ENCODE measurements at regions not wholly inside any gene's neighbourhood (a gene's known extent, or its start where the extent isn't known, plus 50 kb on each side); places are given as distances from the start of the nearest gene placed in this dataset.

GRCh38 chr7:70975754-70976153 lies 156.2 kb upstream of the GALNT17 start:
- no peak for TF ChIP-seq MYC (IDR thresholded peaks at IDR 0.05; ENCODE audit: low read depth, low read length)
- TF ChIP-seq POLR2A (IDR thresholded peaks at IDR 0.05; ENCODE audit: extremely low read depth, insufficient read length), result no peak
- TF ChIP-seq MAX (IDR thresholded peaks at IDR 0.05; ENCODE audit: low read depth, low read length), result no peak
- TF ChIP-seq, protein P1, sequence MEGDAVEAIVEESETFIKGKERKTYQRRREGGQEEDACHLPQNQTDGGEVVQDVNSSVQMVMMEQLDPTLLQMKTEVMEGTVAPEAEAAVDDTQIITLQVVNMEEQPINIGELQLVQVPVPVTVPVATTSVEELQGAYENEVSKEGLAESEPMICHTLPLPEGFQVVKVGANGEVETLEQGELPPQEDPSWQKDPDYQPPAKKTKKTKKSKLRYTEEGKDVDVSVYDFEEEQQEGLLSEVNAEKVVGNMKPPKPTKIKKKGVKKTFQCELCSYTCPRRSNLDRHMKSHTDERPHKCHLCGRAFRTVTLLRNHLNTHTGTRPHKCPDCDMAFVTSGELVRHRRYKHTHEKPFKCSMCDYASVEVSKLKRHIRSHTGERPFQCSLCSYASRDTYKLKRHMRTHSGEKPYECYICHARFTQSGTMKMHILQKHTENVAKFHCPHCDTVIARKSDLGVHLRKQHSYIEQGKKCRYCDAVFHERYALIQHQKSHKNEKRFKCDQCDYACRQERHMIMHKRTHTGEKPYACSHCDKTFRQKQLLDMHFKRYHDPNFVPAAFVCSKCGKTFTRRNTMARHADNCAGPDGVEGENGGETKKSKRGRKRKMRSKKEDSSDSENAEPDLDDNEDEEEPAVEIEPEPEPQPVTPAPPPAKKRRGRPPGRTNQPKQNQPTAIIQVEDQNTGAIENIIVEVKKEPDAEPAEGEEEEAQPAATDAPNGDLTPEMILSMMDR (IDR thresholded peaks at IDR 0.05; ENCODE audit: low read depth, low read length), result no peak
- H3K4me3 ChIP-seq (ENCODE audit: low read depth, low read length), result no peak overlapping the region
- no peak for DNase-seq (ENCODE audit: low read depth)

- H3K4me3 ChIP-seq (ENCODE audit: low read depth, low read length), result no peak overlapping the region
- no peak for DNase-seq (ENCODE audit: low read depth)
- TF ChIP-seq, protein P1 (IDR thresholded peaks at IDR 0.05; ENCODE audit: low read depth, low read length), result no peak
- TF ChIP-seq POLR2A (IDR thresholded peaks at IDR 0.05; ENCODE audit: extremely low read depth, insufficient read length) (no peak), MYC (IDR thresholded peaks at IDR 0.05; ENCODE audit: low read depth, low read length) (no peak), MAX (IDR thresholded peaks at IDR 0.05; ENCODE audit: low read depth, low read length) (no peak)
These were observed 145.6 kb upstream of the GALNT17 start for GRCh38 chr7:70986297-70986696.

- no peak for DNase-seq (ENCODE audit: low read depth)
- H3K4me3 ChIP-seq (ENCODE audit: low read depth, low read length), result no peak overlapping the region
- TF ChIP-seq MYC (IDR thresholded peaks at IDR 0.05; ENCODE audit: low read depth, low read length), result no peak
- no peak for TF ChIP-seq POLR2A (IDR thresholded peaks at IDR 0.05; ENCODE audit: extremely low read depth, insufficient read length)
- TF ChIP-seq, protein P1 (IDR thresholded peaks at IDR 0.05; ENCODE audit: low read depth, low read length), result no peak
- no peak for TF ChIP-seq MAX (IDR thresholded peaks at IDR 0.05; ENCODE audit: low read depth, low read length)
These were observed 137.8 kb upstream of the GALNT17 start for GRCh38 chr7:70994176-70994575.

DNA sequence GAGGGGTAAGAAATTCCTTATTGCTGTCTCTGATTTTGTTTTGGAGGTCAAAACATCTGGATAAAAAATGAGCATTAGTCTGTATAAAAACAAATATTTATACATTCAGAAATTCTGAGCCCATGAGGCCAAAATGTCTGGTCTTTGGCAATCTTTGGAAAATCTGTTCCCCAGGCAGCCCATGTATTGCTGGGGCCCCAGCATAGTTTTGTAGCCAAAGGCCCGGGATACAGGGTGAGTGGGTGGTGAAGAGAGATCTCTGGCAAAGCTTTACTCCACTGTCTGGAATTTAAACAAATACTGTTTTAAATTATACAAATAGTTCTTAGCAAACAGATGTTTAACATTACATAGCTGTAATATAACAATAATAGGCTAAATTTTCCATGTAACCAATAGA lies 134.7 kb upstream of the GALNT17 start:
- no peak for TF ChIP-seq MYC (IDR thresholded peaks at IDR 0.05; ENCODE audit: low read depth, low read length)
- no peak for TF ChIP-seq MAX (IDR thresholded peaks at IDR 0.05; ENCODE audit: low read depth, low read length)
- TF ChIP-seq POLR2A (IDR thresholded peaks at IDR 0.05; ENCODE audit: extremely low read depth, insufficient read length), result no peak
- TF ChIP-seq, protein P1 (IDR thresholded peaks at IDR 0.05; ENCODE audit: low read depth, low read length), result no peak
- DNase-seq (ENCODE audit: low read depth), result no peak
- no peak overlapping the region for H3K4me3 ChIP-seq (ENCODE audit: low read depth, low read length)

DNA sequence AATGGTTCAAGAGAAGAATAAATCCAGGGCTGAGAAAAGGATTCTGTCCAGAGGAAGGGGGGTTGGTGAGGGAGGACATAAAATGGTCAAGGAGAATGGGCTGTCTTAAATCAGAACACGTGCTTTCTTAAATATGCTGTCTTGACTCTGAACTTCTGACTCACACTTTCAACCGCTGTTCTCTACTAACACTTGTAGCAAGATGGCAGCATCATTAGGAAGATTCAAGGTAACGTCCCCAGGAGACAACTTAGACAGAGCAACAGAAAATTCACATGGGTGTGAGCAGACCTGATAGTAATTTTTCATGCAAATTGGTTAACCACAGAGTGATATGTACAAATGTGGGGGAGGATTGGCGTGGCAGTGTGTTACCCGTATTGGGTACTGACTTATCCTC lies 126.8 kb upstream of the GALNT17 start:
- no peak overlapping the region for H3K4me3 ChIP-seq (ENCODE audit: low read depth, low read length)
- DNase-seq (ENCODE audit: low read depth), result no peak
- TF ChIP-seq MAX (IDR thresholded peaks at IDR 0.05; ENCODE audit: low read depth, low read length), result no peak
- TF ChIP-seq MYC (IDR thresholded peaks at IDR 0.05; ENCODE audit: low read depth, low read length), result no peak
- no peak for TF ChIP-seq POLR2A (IDR thresholded peaks at IDR 0.05; ENCODE audit: extremely low read depth, insufficient read length)
- TF ChIP-seq, protein P1 (IDR thresholded peaks at IDR 0.05; ENCODE audit: low read depth, low read length), result no peak

DNA sequence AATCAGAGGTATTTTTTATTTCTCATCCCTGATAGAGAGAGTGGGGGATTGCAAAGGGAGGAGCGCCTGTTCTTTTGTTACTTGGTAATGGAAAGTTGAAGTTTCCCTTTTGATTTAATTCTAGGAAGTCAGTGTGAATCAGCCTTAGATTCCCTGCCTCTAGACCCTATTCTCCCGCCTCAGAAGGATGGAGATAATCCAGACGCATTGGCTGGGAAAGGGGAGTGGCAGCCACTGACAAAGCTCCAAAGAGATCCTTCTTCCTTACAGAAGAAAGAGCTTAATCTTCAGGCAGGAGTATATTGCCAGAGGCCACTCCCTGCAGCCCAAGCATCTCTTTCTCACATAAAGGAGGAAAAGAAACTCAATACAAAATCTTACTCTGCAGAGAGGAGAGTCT lies 122.3 kb upstream of the GALNT17 start:
- TF ChIP-seq MAX (IDR thresholded peaks at IDR 0.05; ENCODE audit: low read depth, low read length) (no peak), POLR2A (IDR thresholded peaks at IDR 0.05; ENCODE audit: extremely low read depth, insufficient read length) (no peak), MYC (IDR thresholded peaks at IDR 0.05; ENCODE audit: low read depth, low read length) (no peak)
- TF ChIP-seq, protein P1 (IDR thresholded peaks at IDR 0.05; ENCODE audit: low read depth, low read length), result no peak
- no peak for DNase-seq (ENCODE audit: low read depth)
- H3K4me3 ChIP-seq (ENCODE audit: low read depth, low read length), result no peak overlapping the region
